Endothelial cell of umbilical vein (primary cell): ENCODE measurements at regions not wholly inside any gene's neighbourhood (a gene's known extent, or its start where the extent isn't known, plus 50 kb on each side); places are given as distances from the start of the nearest gene placed in this dataset.

Experiments
- CTCF ChIP-seq, 2 donors: IDR thresholded peaks; 1 replicate in 1 of 2; 2 replicates in 1 of 2; pipeline ENCODE4 v1.5.1; 2011; ENCODE audit warnings: low read length in 2 of 2, mild to moderate bottlenecking in 2 of 2, moderate library complexity in 2 of 2, control low read depth in 1 of 2, inconsistent platforms in 1 of 2, low read depth in 1 of 2; ENCODE audit not compliant: insufficient read depth in 1 of 2; ENCODE audit errors: extremely low read depth in 1 of 2
- EZH2 ChIP-seq: IDR thresholded peaks from 2 replicates; pipeline ENCODE4 v1.6.1; 2012; ENCODE audit warnings: borderline replicate concordance, low read depth, mild to moderate bottlenecking, moderate library complexity, low read length, inconsistent platforms; ENCODE audit not compliant: severe bottlenecking
- FOS ChIP-seq: IDR thresholded peaks from 2 replicates; pipeline ENCODE4 v1.6.1; 2011; ENCODE audit warnings: mild to moderate bottlenecking, low read length, moderate library complexity, borderline replicate concordance; ENCODE audit not compliant: insufficient read depth
- POLR2A ChIP-seq: IDR thresholded peaks from 2 replicates; pipeline ENCODE4 v1.6.1; 2012; ENCODE audit warnings: low read depth, mild to moderate bottlenecking, control low read depth, low read length

- no peak for TF ChIP-seq EZH2
- TF ChIP-seq FOS = no peak
- TF ChIP-seq CTCF (IDR thresholded peaks at IDR 0.05; ENCODE audit: extremely low read depth in 1 of 2, insufficient read depth in 1 of 2, low read depth in 1 of 2, low read length in 2 of 2) = no peak
- TF ChIP-seq POLR2A = no peak
Measured at GRCh38 chr22:27267145-27267544, 534.4 kb downstream of the MN1 start.
